LNCaP clone FGC (cell line): ENCODE measurements at regions not wholly inside any gene's neighbourhood (a gene's known extent, or its start where the extent isn't known, plus 50 kb on each side); places are given as distances from the start of the nearest gene placed in this dataset.

Experiments used
- DNase-seq: peaks from one replicate; pipeline ENCODE4 v3.0.0-alpha.2; 2011; ENCODE audit warnings: low read depth
- H3K4me3 ChIP-seq: 2 replicates; pipeline ENCODE4 v1.5.1; 2011; ENCODE audit warnings: mild to moderate bottlenecking, low read depth, low read length, control low read depth
- TF ChIP-seq, protein P1 (sequence below): IDR thresholded peaks from 2 replicates; pipeline ENCODE4 v1.5.1; 2012; ENCODE audit warnings: mild to moderate bottlenecking; ENCODE audit not compliant: control insufficient read depth, insufficient read depth; ENCODE audit errors: extremely low read depth

DNA sequence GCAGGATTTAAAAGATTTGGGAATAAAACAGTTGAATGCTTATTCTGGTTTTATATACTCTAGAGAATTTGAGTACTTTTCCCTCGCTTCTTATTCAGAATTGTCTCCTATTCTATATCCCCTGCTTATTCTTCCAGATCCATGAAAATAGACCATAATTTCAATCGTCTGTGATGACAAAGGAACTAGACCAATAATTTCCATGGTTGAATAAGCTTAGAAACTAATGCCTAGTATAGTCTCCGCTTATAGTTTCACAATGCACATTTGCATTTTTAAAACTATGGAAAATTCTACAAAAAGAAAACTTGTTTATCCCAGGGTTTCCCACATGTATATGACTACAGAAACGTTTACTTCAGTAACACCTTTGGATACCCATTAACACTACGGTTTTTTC, 247.4 kb upstream of the NR5A2 start:
- no peak overlapping the region for H3K4me3 ChIP-seq
- DNase-seq: no peak
- TF ChIP-seq, protein P1, sequence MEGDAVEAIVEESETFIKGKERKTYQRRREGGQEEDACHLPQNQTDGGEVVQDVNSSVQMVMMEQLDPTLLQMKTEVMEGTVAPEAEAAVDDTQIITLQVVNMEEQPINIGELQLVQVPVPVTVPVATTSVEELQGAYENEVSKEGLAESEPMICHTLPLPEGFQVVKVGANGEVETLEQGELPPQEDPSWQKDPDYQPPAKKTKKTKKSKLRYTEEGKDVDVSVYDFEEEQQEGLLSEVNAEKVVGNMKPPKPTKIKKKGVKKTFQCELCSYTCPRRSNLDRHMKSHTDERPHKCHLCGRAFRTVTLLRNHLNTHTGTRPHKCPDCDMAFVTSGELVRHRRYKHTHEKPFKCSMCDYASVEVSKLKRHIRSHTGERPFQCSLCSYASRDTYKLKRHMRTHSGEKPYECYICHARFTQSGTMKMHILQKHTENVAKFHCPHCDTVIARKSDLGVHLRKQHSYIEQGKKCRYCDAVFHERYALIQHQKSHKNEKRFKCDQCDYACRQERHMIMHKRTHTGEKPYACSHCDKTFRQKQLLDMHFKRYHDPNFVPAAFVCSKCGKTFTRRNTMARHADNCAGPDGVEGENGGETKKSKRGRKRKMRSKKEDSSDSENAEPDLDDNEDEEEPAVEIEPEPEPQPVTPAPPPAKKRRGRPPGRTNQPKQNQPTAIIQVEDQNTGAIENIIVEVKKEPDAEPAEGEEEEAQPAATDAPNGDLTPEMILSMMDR: no peak

DNA sequence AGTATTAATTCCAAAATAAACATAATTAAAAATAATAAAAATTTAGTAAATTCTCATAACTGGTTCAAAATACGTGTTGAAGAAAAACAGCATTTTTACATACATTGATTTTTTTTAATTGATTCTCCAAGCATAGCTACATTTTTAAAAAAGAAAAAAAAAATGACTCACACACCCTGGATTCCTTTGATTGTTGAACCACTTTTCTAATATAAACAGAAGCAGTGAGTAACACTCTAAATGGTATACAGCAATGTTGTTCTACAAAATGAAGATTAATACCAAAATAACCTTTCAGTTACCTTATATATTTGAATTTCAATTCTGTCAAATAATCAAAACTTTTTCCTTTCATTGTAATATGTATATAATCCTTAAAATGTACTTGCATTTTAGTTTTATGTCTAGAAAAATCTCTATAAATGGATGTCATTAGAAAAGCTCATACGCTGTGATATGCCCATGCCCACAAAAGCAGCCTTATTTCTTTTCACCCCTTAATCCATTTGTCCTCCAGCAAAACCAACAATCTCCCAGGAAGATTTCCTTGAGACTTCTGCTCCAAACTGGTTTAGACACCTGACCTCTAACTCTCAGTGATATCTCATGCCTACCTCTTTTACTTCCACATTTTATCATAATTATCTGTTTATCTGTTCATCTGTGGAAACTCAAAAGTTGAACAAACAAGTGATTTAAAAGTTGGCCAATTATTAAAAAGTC, 246.4 kb upstream of the NR5A2 start:
- DNase-seq: no peak
- TF ChIP-seq, protein P1: no peak
- no peak overlapping the region for H3K4me3 ChIP-seq

DNA sequence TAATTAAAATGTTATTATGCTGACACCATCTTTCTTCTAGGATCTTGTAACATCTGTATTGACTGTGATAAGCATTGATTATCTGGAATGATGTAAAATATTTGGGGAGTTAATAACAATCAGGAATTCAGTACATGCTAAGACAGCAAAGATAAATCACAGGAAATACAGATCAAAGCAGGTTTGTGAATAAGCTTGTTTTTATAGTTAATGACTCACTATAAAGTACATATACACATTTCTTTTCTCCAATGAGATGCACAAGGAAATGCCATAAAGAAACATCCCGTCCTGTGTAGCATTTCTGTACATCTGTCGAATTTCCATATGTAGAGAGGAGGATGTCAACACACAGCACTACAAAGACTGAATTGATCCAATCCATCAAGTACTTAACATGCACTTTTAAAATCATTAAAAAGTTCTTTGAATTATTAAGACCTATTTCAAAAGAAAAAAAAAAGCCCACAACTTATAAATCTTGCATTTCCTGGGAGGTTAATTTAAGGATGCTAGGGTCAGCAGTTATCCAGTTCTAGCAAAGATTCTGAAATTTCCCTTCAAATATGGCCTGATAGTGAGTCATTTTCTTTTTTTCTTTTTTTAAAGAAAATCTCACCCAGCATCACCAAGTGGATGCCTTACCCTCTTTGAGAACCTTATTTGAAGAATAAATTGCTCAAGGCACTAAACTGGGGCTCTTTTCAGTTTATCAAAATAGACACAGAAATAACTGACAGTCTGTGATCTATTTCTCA, 243.2 kb upstream of the NR5A2 start:
- TF ChIP-seq, protein P1: no peak
- H3K4me3 ChIP-seq: no peak overlapping the region
- DNase-seq: no peak

DNA sequence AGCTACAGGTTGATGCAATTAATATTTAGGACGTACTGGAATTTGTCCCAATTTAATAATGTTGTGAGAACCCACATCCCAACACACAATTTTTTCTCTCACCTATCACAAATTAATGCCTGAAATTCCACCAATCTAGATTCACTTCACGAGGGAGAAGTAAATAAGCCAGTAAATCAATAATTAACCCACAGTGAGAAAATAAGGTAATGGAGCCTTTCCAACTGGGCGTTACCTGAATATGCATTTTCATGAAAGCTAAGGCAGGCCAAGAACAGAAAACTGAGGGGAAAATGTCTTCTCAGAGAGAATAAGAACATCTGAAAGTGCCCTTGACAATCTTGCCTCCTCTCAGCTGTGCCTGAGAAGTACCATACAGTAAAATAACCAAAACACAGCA, 240.8 kb upstream of the NR5A2 start:
- H3K4me3 ChIP-seq: no peak overlapping the region
- TF ChIP-seq, protein P1: no peak
- no peak for DNase-seq

DNA sequence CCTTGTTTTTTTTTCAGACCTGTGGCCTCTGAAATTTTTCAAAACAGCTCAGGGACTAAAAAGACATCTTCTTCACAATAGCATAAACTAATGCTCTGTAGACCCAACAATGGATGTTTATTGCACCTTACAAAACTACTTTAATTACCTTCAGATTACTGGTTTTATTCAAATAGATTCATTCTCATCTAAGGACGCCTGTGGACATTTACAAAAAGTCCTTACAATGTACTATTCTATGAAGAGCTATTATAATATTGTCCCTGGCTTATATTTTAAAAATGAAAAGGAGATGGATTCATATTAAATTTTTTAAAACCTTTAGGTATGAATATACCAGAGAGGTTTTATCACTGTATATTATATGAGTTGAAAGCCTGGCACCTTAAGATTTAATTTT, 238.4 kb upstream of the NR5A2 start:
- no peak overlapping the region for H3K4me3 ChIP-seq
- no peak for DNase-seq
- TF ChIP-seq, protein P1: no peak

DNA sequence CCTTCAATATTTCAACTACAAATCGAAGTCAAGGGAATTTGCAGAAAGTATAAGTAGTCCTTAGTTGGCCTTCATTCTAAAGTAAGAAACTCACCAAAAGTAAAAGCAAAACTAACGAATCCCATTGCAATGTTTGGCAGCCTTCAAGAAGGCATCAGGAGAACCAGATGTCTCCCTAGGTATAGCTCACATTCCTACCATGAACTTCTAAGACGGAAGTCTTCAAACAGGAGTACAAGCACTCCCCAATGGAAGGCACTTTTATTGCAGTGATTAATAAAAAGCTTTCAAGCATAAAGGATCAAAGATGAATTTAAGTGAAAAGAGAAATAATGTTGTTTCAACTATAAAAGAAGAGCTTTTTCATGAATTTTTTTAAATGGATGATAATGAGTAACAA, 236.0 kb upstream of the NR5A2 start:
- H3K4me3 ChIP-seq: no peak overlapping the region
- no peak for DNase-seq
- TF ChIP-seq, protein P1: no peak
